H9 (cell line): ENCODE measurements at regions not wholly inside any gene's neighbourhood (a gene's known extent, or its start where the extent isn't known, plus 50 kb on each side); places are given as distances from the start of the nearest gene placed in this dataset.

Experiments
- DNase-seq: peaks from one replicate; pipeline ENCODE4 v3.0.0-alpha.2; 2017
- H2AFZ ChIP-seq: one replicate; pipeline ENCODE4 v1.6.1; 2013; ENCODE audit warnings: mild to moderate bottlenecking, low read length, control low read depth, moderate library complexity
- H2AK5ac ChIP-seq: 2 replicates; pipeline ENCODE4 v1.6.1; 2013; ENCODE audit warnings: low read length, control low read depth, mixed read lengths; ENCODE audit not compliant: insufficient read length
- H2BK120ac ChIP-seq: one replicate; pipeline ENCODE4 v1.6.1; 2013; ENCODE audit warnings: low read depth, mild to moderate bottlenecking, low read length, control low read depth, inconsistent platforms; ENCODE audit not compliant: poor library complexity, severe bottlenecking
- H2BK12ac ChIP-seq: 2 replicates; pipeline ENCODE4 v1.6.1; 2013; ENCODE audit warnings: low read length, control low read depth, mixed read lengths, low read depth; ENCODE audit not compliant: insufficient read length
- H2BK15ac ChIP-seq: 2 replicates; pipeline ENCODE4 v1.6.1; 2013; ENCODE audit warnings: low read depth, low read length, control low read depth
- H2BK20ac ChIP-seq: one replicate; pipeline ENCODE4 v1.6.1; 2013; ENCODE audit warnings: low read depth, mild to moderate bottlenecking, low read length, control low read depth, inconsistent platforms; ENCODE audit not compliant: poor library complexity, severe bottlenecking
- H2BK5ac ChIP-seq: 2 replicates; pipeline ENCODE4 v1.6.1; 2013; ENCODE audit warnings: low read length, control low read depth, mixed read lengths; ENCODE audit not compliant: insufficient read length
- H3K14ac ChIP-seq: 2 replicates; pipeline ENCODE4 v1.6.1; 2013; ENCODE audit warnings: low read length, control low read depth; ENCODE audit not compliant: insufficient read depth
- H3K18ac ChIP-seq: 2 replicates; pipeline ENCODE4 v1.6.1; 2013; ENCODE audit warnings: low read depth, mild to moderate bottlenecking, mixed read lengths, low read length, control low read depth; ENCODE audit not compliant: insufficient read length
- H3K23ac ChIP-seq: 2 replicates; pipeline ENCODE4 v1.6.1; 2013; ENCODE audit warnings: low read length, control low read depth, mixed read lengths, low read depth; ENCODE audit not compliant: insufficient read length
- H3K23me2 ChIP-seq: 2 replicates; pipeline ENCODE4 v1.6.1; 2013; ENCODE audit warnings: low read depth, mild to moderate bottlenecking, mixed read lengths, low read length, control low read depth; ENCODE audit not compliant: insufficient read length, poor library complexity, severe bottlenecking
- H3K27ac ChIP-seq: 2 replicates; pipeline ENCODE4 v1.5.1; 2013; ENCODE audit warnings: low read length, control low read depth, mixed read lengths, low read depth; ENCODE audit not compliant: insufficient read length
- H3K27me3 ChIP-seq: 2 replicates; pipeline ENCODE4 v1.6.1; 2013; ENCODE audit warnings: low read length, control low read depth, inconsistent platforms; ENCODE audit not compliant: insufficient read depth
- H3K4ac ChIP-seq: 2 replicates; pipeline ENCODE4 v1.6.1; 2013; ENCODE audit warnings: low read depth, mild to moderate bottlenecking, control low read depth, inconsistent platforms, low read length, moderate library complexity
- H3K4me1 ChIP-seq: 2 replicates; pipeline ENCODE4 v1.6.1; 2013; ENCODE audit warnings: low read length, control low read depth, inconsistent platforms; ENCODE audit not compliant: insufficient read depth
- H3K4me2 ChIP-seq: 2 replicates; pipeline ENCODE4 v1.6.1; 2013; ENCODE audit warnings: low read length, control low read depth, mixed read lengths; ENCODE audit not compliant: insufficient read length, insufficient read depth
- H3K56ac ChIP-seq: 2 replicates; pipeline ENCODE4 v1.6.1; 2013; ENCODE audit warnings: low read depth, mild to moderate bottlenecking, mixed read lengths, low read length, control low read depth; ENCODE audit not compliant: insufficient read length
- H3K79me1 ChIP-seq: 2 replicates; pipeline ENCODE4 v1.6.1; 2013; ENCODE audit warnings: low read depth, mild to moderate bottlenecking, moderate library complexity, low read length, control low read depth, inconsistent platforms; ENCODE audit not compliant: insufficient read depth, poor library complexity, severe bottlenecking
- H3K79me2 ChIP-seq: 2 replicates; pipeline ENCODE4 v1.6.1; 2013; ENCODE audit warnings: low read length, control low read depth, inconsistent platforms; ENCODE audit not compliant: insufficient read depth
- H3K9ac ChIP-seq: 2 replicates; pipeline ENCODE4 v1.6.1; 2013; ENCODE audit warnings: low read length, control low read depth, mixed read lengths; ENCODE audit not compliant: insufficient read length; ENCODE audit errors: extremely low read depth
- H3K9me3 ChIP-seq: one replicate; pipeline ENCODE4 v1.6.1; 2013; ENCODE audit warnings: low read depth, low read length, inconsistent platforms; ENCODE audit not compliant: control insufficient read depth
- H3T11ph ChIP-seq: one replicate; pipeline ENCODE4 v1.6.1; 2013; ENCODE audit warnings: mild to moderate bottlenecking, low read length, control low read depth, inconsistent platforms
- H4K20me1 ChIP-seq: one replicate; pipeline ENCODE4 v1.6.1; 2013; ENCODE audit not compliant: control insufficient read depth, insufficient read length, insufficient read depth
- H4K5ac ChIP-seq: 2 replicates; pipeline ENCODE4 v1.6.1; 2013; ENCODE audit warnings: low read depth, mild to moderate bottlenecking, mixed read lengths, low read length, control low read depth; ENCODE audit not compliant: insufficient read length
- H4K8ac ChIP-seq: replicated peaks from 2 replicates; pipeline ENCODE4 v1.6.1; 2013; ENCODE audit warnings: low read length, control low read depth, mixed read lengths, low read depth; ENCODE audit not compliant: insufficient read length
- H4K91ac ChIP-seq: 2 replicates; pipeline ENCODE4 v1.6.1; 2013; ENCODE audit warnings: low read depth, mild to moderate bottlenecking, moderate library complexity, mixed read lengths, low read length, control low read depth; ENCODE audit not compliant: insufficient read length
- H3K27ac Mint-ChIP-seq, 3 experiments: 2 replicates in 2 of 3; 3 replicates in 1 of 3; pipeline ENCODE4 v1.8.0; 2020 to 2021; ENCODE audit warnings: mixed read lengths in 3 of 3, mild to moderate bottlenecking in 1 of 3, moderate library complexity in 1 of 3
- H3K27me3 Mint-ChIP-seq: 2 replicates; pipeline ENCODE4 v1.8.0; 2021; ENCODE audit warnings: low read depth, mild to moderate bottlenecking, moderate library complexity, mixed read lengths
- H3K36me3 Mint-ChIP-seq, 3 experiments: 2 replicates in 2 of 3; 3 replicates in 1 of 3; pipeline ENCODE4 v1.8.0; 2020 to 2021; ENCODE audit warnings: low read depth in 3 of 3, mixed read lengths in 3 of 3; ENCODE audit not compliant: insufficient read depth in 1 of 3
- H3K4me1 Mint-ChIP-seq, 2 experiments: 2 replicates each; pipeline ENCODE4 v1.8.0; 2020; ENCODE audit warnings: mixed read lengths in 2 of 2
- H3K4me3 Mint-ChIP-seq, 2 experiments: 2 replicates in 1 of 2; 3 replicates in 1 of 2; pipeline ENCODE4 v1.8.0; 2020 to 2021; ENCODE audit warnings: mild to moderate bottlenecking in 2 of 2, mixed read lengths in 2 of 2, moderate library complexity in 1 of 2
- H3K9me3 Mint-ChIP-seq, 2 experiments: 2 replicates in 1 of 2; 3 replicates in 1 of 2; pipeline ENCODE4 v1.8.0; 2020; ENCODE audit warnings: mild to moderate bottlenecking in 2 of 2, mixed read lengths in 2 of 2, moderate library complexity in 1 of 2
- WGBS: extraction: QIAGEN DNeasy Blood & Tissue Kit; methylation state at CpG from one replicate; pipeline ENCODE4 v1.1.7; 2013; ENCODE audit warnings: missing lambda C conversion rate, low lambda C conversion rate, mixed read lengths; ENCODE audit not compliant: insufficient read length; ENCODE audit errors: extremely low coverage; 5-methylcytosine and 5-hydroxymethylcytosine counted together
- TF ChIP-seq, protein P1 (sequence below): fragments of 200-600 bp; sonication (generic); conservative IDR thresholded peaks from 3 replicates; pipeline ENCODE4 v1.8.0; 2021; ENCODE audit warnings: antibody characterized with exemption, mild to moderate bottlenecking

DNA sequence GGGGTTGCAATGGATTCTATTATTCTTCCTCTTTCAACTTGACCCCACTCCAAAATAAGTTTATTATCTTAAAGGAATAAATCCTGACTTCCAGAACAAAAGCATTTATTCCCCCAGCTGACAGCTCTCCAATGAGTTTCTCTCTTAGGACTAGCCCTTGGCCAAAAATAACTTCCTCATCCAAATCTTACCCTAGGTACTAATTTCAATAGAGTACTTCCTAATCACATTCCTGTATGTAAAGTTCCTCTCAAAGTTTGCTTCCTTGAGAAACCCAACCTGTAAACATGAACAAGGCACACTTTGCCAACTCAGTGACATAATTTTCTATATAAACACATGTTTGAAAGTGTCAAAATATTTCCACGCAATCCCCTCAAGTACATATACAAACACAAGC lies 671.2 kb upstream of the GALNTL6 start:
- no peaks in the 10 kb centered on the region for H3K9me3 ChIP-seq
- H2BK12ac ChIP-seq, result no peak overlapping the region
- H3K4me2 ChIP-seq, result no peak overlapping the region
- no peaks in the 10 kb centered on the region for H3K4me1 ChIP-seq
- no peaks in the 10 kb centered on the region for H3K79me1 ChIP-seq
- Mint-ChIP-seq H3K4me3 (no peak overlapping the region), H3K27me3 (no peaks in the 10 kb centered on the region), H3K36me3 (no peaks in the 10 kb centered on the region; a peak in 1 of 7 replicates), H3K9me3 (no peaks in the 10 kb centered on the region), H3K27ac (no peak overlapping the region), H3K4me1 (0 out of 4 replicates have a peak, but pooled peaks cover 0 to 2% of the 10 kb centered on the region in 2 experiments)
- no peak overlapping the region for H4K91ac ChIP-seq
- no peak overlapping the region for H2AK5ac ChIP-seq
- no peak overlapping the region for H3K27ac ChIP-seq
- H2BK20ac ChIP-seq, result no peak overlapping the region
- H2BK5ac ChIP-seq, result no peak overlapping the region
- no peak overlapping the region for H2AFZ ChIP-seq
- H3K9ac ChIP-seq, result no peak overlapping the region
- no peak overlapping the region for H3T11ph ChIP-seq
- H3K79me2 ChIP-seq, result no peaks in the 10 kb centered on the region
- no peak overlapping the region for H2BK15ac ChIP-seq
- no peak for DNase-seq
- H3K4ac ChIP-seq, result no peak overlapping the region
- no peak overlapping the region for H4K8ac ChIP-seq
- H2BK120ac ChIP-seq, result no peak overlapping the region
- no peak overlapping the region for H4K5ac ChIP-seq
- no peak overlapping the region for H3K56ac ChIP-seq
- H3K23me2 ChIP-seq, result no peaks in the 10 kb centered on the region
- H3K23ac ChIP-seq, result no peak overlapping the region
- no peak overlapping the region for H3K18ac ChIP-seq
- H4K20me1 ChIP-seq, result no peaks in the 10 kb centered on the region
- no peak overlapping the region for H3K14ac ChIP-seq
- WGBS, result no CpG with 5 or more reads among the region's 1 CpG
- TF ChIP-seq, protein P1, sequence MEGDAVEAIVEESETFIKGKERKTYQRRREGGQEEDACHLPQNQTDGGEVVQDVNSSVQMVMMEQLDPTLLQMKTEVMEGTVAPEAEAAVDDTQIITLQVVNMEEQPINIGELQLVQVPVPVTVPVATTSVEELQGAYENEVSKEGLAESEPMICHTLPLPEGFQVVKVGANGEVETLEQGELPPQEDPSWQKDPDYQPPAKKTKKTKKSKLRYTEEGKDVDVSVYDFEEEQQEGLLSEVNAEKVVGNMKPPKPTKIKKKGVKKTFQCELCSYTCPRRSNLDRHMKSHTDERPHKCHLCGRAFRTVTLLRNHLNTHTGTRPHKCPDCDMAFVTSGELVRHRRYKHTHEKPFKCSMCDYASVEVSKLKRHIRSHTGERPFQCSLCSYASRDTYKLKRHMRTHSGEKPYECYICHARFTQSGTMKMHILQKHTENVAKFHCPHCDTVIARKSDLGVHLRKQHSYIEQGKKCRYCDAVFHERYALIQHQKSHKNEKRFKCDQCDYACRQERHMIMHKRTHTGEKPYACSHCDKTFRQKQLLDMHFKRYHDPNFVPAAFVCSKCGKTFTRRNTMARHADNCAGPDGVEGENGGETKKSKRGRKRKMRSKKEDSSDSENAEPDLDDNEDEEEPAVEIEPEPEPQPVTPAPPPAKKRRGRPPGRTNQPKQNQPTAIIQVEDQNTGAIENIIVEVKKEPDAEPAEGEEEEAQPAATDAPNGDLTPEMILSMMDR, result no peak
- no peaks in the 10 kb centered on the region for H3K27me3 ChIP-seq
